HG03196 (cell line): ENCODE measurements at regions not wholly inside any gene's neighbourhood (a gene's known extent, or its start where the extent isn't known, plus 50 kb on each side); places are given as distances from the start of the nearest gene placed in this dataset.

ENCODE experiments used
- ATAC-seq: cut with Tn5 transposase; IDR thresholded peaks from one replicate; pipeline ENCODE4 v1.9.1; 2021; ENCODE audit not compliant: unreplicated experiment

GRCh38 chr1:81351864-81352263 lies 448.9 kb upstream of the ADGRL2 start:
- no peak for ATAC-seq

GRCh38 chr1:81349194-81349965 lies 451.4 kb upstream of the ADGRL2 start:
- no peak for ATAC-seq

GRCh38 chr1:81345110-81345509 lies 455.6 kb upstream of the ADGRL2 start:
- no peak for ATAC-seq

- no peak for ATAC-seq
Observed at GRCh38 chr1:81340239-81340638, 460.5 kb upstream of the ADGRL2 start.

GRCh38 chr1:81337226-81337625 lies 463.5 kb upstream of the ADGRL2 start:
- ATAC-seq, result no peak

- no peak for ATAC-seq
Observed at GRCh38 chr1:81335876-81336275, 464.9 kb upstream of the ADGRL2 start.

- no peak for ATAC-seq
Observed at GRCh38 chr1:81330521-81330920, 470.2 kb upstream of the ADGRL2 start.

- ATAC-seq, result no peak
Observed at GRCh38 chr1:81330111-81330510, 470.6 kb upstream of the ADGRL2 start.

GRCh38 chr1:81329041-81329440 lies 471.7 kb upstream of the ADGRL2 start:
- ATAC-seq, result no peak

- ATAC-seq, result no peak
Observed at GRCh38 chr1:81327743-81328142, 473.0 kb upstream of the ADGRL2 start.

- ATAC-seq, result no peak
Observed at GRCh38 chr1:81327103-81327710, 473.5 kb upstream of the ADGRL2 start.

- ATAC-seq, result no peak
Observed at GRCh38 chr1:81326212-81326611, 474.5 kb upstream of the ADGRL2 start.

- ATAC-seq, result no peak
Observed at GRCh38 chr1:81325397-81325796, 475.3 kb upstream of the ADGRL2 start.

GRCh38 chr1:81323862-81324261 lies 476.9 kb upstream of the ADGRL2 start:
- ATAC-seq, result no peak

GRCh38 chr1:81317191-81317590 lies 483.5 kb upstream of the ADGRL2 start:
- ATAC-seq, result no peak

GRCh38 chr1:81314513-81315233 lies 486.1 kb upstream of the ADGRL2 start:
- ATAC-seq, result no peak

GRCh38 chr1:81313289-81313688 lies 487.4 kb upstream of the ADGRL2 start:
- ATAC-seq, result no peak

GRCh38 chr1:81312272-81312754 lies 488.4 kb upstream of the ADGRL2 start:
- no peak for ATAC-seq

- no peak for ATAC-seq
Observed at GRCh38 chr1:81310250-81310649, 490.5 kb upstream of the ADGRL2 start.

- ATAC-seq, result no peak
Observed at GRCh38 chr1:81308191-81308590, 492.5 kb upstream of the ADGRL2 start.

- ATAC-seq, result no peak
Observed at GRCh38 chr1:81307786-81308185, 492.9 kb upstream of the ADGRL2 start.

GRCh38 chr1:81305997-81306452 lies 494.7 kb upstream of the ADGRL2 start:
- no peak for ATAC-seq
